ENCODE measurements at regions not wholly inside any gene's neighbourhood (a gene's known extent, or its start where the extent isn't known, plus 50 kb on each side); places are given as distances from the start of the nearest gene placed in this dataset.

- TF ChIP-seq CTCF (IDR thresholded peaks at IDR 0.05): no peak
- intact Hi-C loops (cut with DNase I): no loop called here
- Histone ChIP-seq H3K9me3 (peaks cover 0 to 3% (median 0%) of the 10 kb centered on the region in 11 donors), H3K27ac (no peak overlapping the region), H3K4me3 (no peak overlapping the region), H3K4me1 (no peaks in the 10 kb centered on the region), H3K36me3 (no peaks in the 10 kb centered on the region), H3K27me3 (no peaks in the 10 kb centered on the region)
- 74 to 90% methylated on average over 2 of the region's 2 CpGs for WGBS, 2 donors
- DNase-seq (no peak), ATAC-seq (no peak)
Observed at GRCh38 chr6:121867095-121867494, 431.6 kb downstream of the GJA1 start.

- H3K27ac ChIP-seq: no peak overlapping the region
- 75 to 82% methylated on average over 1 of the region's 1 CpG for WGBS, 2 donors
- H3K4me1 ChIP-seq: no peaks in the 10 kb centered on the region
- no peak overlapping the region for H3K4me3 ChIP-seq
- ATAC-seq (no peak), DNase-seq (no peak)
- intact Hi-C loops (cut with DNase I): no loop called here
- H3K27me3 ChIP-seq: no peaks in the 10 kb centered on the region
- no peak for TF ChIP-seq CTCF (IDR thresholded peaks at IDR 0.05)
- H3K36me3 ChIP-seq: no peaks in the 10 kb centered on the region
- H3K9me3 ChIP-seq: peaks cover 0 to 3% (median 0%) of the 10 kb centered on the region in 11 donors
Observed at GRCh38 chr6:121868206-121868605, 432.8 kb downstream of the GJA1 start.

- intact Hi-C loops (cut with DNase I): no loop called here
- Histone ChIP-seq H3K27ac (no peak overlapping the region), H3K4me1 (no peaks in the 10 kb centered on the region), H3K27me3 (no peaks in the 10 kb centered on the region), H3K4me3 (no peak overlapping the region), H3K9me3 (no peaks in the 10 kb centered on the region), H3K36me3 (no peaks in the 10 kb centered on the region)
- DNase-seq (no peak), ATAC-seq (no peak)
- no peak for TF ChIP-seq CTCF (IDR thresholded peaks at IDR 0.05)
- 56 to 68% methylated on average over 2 of the region's 2 CpGs for WGBS, 2 donors
Observed at GRCh38 chr6:121873595-121873994, 438.1 kb downstream of the GJA1 start.

GRCh38 chr6:121876721-121877120, 441.3 kb downstream of the GJA1 start:
- Histone ChIP-seq H3K27ac (no peak overlapping the region), H3K9me3 (no peaks in the 10 kb centered on the region), H3K4me3 (no peak overlapping the region), H3K4me1 (peaks cover 0 to 4% (median 0%) of the 10 kb centered on the region in 9 donors), H3K36me3 (no peaks in the 10 kb centered on the region), H3K27me3 (no peaks in the 10 kb centered on the region)
- TF ChIP-seq CTCF (IDR thresholded peaks at IDR 0.05): no peak
- ATAC-seq (no peak), DNase-seq (no peak)
- intact Hi-C loops (cut with DNase I): no loop called here

GRCh38 chr6:121879149-121879548, 443.7 kb downstream of the GJA1 start:
- 61 to 63% methylated on average over 1 of the region's 1 CpG for WGBS, 2 donors
- intact Hi-C loops (cut with DNase I): no loop called here
- H3K27me3 ChIP-seq: no peaks in the 10 kb centered on the region
- DNase-seq: no peak
- no peak for ATAC-seq
- H3K27ac ChIP-seq: no peak overlapping the region
- no peak for TF ChIP-seq CTCF (IDR thresholded peaks at IDR 0.05)
- peaks cover 0 to 13% (median 5%) of the 10 kb centered on the region in 9 donors for H3K4me1 ChIP-seq
- H3K4me3 ChIP-seq: no peak overlapping the region
- no peaks in the 10 kb centered on the region for H3K36me3 ChIP-seq
- H3K9me3 ChIP-seq: no peaks in the 10 kb centered on the region

Data from heart right ventricle (tissue), 16 donors.